Thyroid gland (tissue), 4 donors: ENCODE measurements at regions not wholly inside any gene's neighbourhood (a gene's known extent, or its start where the extent isn't known, plus 50 kb on each side); places are given as distances from the start of the nearest gene placed in this dataset.

Experiments
- POLR2A ChIP-seq, 2 donors: fragments of 450-650 bp; IDR thresholded peaks; one replicate each; pipeline ENCODE4 v1.6.1; 2017; ENCODE audit warnings: antibody characterized with exemption in 2 of 2, mild to moderate bottlenecking in 2 of 2, moderate library complexity in 1 of 2
- TF ChIP-seq, protein P1 (sequence below), 6 experiments: fragments of 200-600 bp in 3 of 6; fragments of 450-650 bp in 3 of 6; sonication (generic) in 3 of 6; IDR thresholded peaks; one replicate each; pipeline ENCODE4 v1.5.1; 2016 to 2019; ENCODE audit warnings: antibody characterized with exemption in 6 of 6, mild to moderate bottlenecking in 2 of 6, inconsistent platforms in 1 of 6, moderate library complexity in 1 of 6

- TF ChIP-seq, protein P1, sequence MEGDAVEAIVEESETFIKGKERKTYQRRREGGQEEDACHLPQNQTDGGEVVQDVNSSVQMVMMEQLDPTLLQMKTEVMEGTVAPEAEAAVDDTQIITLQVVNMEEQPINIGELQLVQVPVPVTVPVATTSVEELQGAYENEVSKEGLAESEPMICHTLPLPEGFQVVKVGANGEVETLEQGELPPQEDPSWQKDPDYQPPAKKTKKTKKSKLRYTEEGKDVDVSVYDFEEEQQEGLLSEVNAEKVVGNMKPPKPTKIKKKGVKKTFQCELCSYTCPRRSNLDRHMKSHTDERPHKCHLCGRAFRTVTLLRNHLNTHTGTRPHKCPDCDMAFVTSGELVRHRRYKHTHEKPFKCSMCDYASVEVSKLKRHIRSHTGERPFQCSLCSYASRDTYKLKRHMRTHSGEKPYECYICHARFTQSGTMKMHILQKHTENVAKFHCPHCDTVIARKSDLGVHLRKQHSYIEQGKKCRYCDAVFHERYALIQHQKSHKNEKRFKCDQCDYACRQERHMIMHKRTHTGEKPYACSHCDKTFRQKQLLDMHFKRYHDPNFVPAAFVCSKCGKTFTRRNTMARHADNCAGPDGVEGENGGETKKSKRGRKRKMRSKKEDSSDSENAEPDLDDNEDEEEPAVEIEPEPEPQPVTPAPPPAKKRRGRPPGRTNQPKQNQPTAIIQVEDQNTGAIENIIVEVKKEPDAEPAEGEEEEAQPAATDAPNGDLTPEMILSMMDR (IDR thresholded peaks at IDR 0.05), result no peak
- TF ChIP-seq POLR2A (IDR thresholded peaks at IDR 0.05), result no peak
These were observed 647.0 kb upstream of the MGAT4C start for GRCh38 chr12:86903159-86903558.
